Astrocyte of the cerebellum (primary cell): ENCODE measurements at regions not wholly inside any gene's neighbourhood (a gene's known extent, or its start where the extent isn't known, plus 50 kb on each side); places are given as distances from the start of the nearest gene placed in this dataset.
A peak's percentile ranks its signal among the peaks of the same experiment; 100 is the strongest.

Experiments
- DNase-seq: peaks from one replicate; pipeline ENCODE4 v3.0.0-alpha.2; 2011; ENCODE audit warnings: low read depth
- H3K4me3 ChIP-seq: 2 replicates; pipeline ENCODE4 v1.5.1; 2011; ENCODE audit warnings: mild to moderate bottlenecking, low read depth, low read length, moderate library complexity
- in situ Hi-C: cut with HindIII; loops from 2 replicates; pipeline ENCODE4 v1.10.0; 2017; ENCODE audit warnings: low sequenced_read_pairs
- TF ChIP-seq, protein P1 (sequence below): IDR thresholded peaks from 2 replicates; pipeline ENCODE4 v1.5.1; 2012; ENCODE audit warnings: low read length, low read depth, moderate library complexity, mild to moderate bottlenecking; ENCODE audit errors: missing control alignments

DNA sequence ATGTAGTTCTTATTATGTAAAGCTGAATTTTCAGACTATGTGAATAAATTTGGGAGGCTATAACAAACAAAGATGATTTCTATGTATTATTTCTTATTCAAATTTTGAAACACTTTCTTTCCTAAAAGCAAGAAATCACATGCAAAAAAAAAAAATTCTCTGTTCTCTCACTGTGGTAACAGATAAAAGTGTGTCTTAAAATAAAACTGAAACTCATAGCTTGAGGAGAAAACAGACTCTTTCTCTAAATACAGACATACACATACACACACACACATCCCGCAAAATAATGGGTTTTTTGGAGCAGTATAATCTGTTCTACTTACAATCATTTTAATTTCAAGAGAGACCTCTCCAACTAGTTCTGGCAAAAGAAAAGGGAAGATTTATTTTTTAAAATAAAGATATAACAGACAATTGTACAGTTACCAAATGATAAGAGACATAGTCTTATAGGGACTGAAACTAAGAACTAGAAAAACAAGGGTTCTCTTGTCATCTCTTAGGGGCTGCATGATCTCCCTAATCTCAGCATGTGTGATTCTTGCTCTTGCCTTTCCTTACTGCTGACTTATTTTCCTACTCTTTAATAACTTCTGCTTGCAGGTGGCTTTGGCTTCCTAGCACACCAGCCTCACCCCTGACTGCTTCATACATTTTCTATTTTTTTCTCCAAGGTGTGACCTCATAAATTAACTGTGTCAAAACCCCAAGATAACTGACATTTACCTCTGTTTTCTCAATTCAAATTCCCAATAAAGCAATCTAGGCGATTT is 483.5 kb upstream of the POT1 start:
- in situ Hi-C loops = no loop called here
- TF ChIP-seq, protein P1, sequence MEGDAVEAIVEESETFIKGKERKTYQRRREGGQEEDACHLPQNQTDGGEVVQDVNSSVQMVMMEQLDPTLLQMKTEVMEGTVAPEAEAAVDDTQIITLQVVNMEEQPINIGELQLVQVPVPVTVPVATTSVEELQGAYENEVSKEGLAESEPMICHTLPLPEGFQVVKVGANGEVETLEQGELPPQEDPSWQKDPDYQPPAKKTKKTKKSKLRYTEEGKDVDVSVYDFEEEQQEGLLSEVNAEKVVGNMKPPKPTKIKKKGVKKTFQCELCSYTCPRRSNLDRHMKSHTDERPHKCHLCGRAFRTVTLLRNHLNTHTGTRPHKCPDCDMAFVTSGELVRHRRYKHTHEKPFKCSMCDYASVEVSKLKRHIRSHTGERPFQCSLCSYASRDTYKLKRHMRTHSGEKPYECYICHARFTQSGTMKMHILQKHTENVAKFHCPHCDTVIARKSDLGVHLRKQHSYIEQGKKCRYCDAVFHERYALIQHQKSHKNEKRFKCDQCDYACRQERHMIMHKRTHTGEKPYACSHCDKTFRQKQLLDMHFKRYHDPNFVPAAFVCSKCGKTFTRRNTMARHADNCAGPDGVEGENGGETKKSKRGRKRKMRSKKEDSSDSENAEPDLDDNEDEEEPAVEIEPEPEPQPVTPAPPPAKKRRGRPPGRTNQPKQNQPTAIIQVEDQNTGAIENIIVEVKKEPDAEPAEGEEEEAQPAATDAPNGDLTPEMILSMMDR = no peak
- H3K4me3 ChIP-seq = no peak overlapping the region
- no peak for DNase-seq

DNA sequence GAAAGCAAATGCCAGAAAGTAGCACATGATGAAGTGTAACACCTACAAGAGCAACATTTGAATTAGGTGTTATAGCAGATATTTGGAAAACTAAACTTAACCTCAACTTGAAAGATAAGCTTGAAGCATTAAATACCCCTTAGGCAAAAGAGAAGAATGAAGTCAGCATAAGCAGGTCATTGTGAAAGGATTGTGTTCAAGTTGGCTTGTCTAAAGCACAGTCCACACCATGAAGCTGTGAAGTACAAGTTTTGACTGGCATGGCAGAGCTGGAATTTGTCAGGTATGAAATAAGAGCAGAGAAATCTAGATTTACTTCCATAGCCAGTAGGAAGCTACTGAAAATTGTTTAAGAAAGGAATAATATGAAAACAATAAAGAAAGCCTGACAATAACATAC is 480.3 kb upstream of the POT1 start:
- TF ChIP-seq, protein P1 = no peak
- in situ Hi-C loops = no loop called here
- no peak for DNase-seq
- H3K4me3 ChIP-seq = no peak overlapping the region

DNA sequence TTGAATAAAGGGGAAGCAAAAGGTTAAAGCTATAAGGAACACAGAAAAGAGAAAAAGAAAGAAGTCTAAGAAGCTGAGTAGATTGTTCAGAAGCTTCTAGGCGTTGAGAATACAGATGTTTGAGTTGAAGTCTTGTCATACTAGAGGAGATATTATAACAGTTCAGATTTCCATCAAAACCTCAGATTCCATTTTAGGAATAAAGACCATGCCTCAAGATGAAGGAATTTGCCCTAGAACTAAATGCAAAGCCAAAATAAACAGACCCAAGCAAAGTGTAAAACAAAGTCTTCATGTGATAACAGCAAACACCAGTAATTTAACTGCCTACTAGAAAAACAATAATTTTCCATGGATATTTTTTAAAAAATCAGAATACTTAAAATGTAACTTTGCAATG is 476.5 kb upstream of the POT1 start:
- TF ChIP-seq, protein P1 = no peak
- in situ Hi-C loops = no loop called here
- peak; percentile 12 for DNase-seq

DNA sequence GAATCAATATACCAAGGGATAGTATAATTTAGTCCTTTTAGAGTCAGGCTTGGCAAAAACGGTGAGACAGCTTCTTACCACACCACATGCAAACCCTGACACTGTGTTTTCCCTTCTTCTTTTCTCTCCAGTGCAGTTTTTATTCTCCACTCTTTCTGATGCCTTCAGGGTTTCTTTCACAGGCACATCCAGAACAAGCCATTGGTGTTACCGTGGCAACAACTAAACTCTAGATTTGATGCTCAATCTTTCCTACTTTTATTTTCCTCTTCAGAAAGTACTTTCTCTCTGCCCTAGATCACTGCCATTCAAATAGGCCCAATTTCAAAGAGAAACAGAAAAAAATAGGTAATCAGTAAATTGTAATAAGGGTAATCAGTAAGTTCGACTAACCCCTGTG is 469.8 kb upstream of the POT1 start:
- H3K4me3 ChIP-seq = no peak overlapping the region
- in situ Hi-C loops = no loop called here
- TF ChIP-seq, protein P1 = no peak
- DNase-seq = no peak

More for the DNA sequence above, 476.5 kb upstream of the POT1 start:
- no peak overlapping the region for H3K4me3 ChIP-seq

DNA sequence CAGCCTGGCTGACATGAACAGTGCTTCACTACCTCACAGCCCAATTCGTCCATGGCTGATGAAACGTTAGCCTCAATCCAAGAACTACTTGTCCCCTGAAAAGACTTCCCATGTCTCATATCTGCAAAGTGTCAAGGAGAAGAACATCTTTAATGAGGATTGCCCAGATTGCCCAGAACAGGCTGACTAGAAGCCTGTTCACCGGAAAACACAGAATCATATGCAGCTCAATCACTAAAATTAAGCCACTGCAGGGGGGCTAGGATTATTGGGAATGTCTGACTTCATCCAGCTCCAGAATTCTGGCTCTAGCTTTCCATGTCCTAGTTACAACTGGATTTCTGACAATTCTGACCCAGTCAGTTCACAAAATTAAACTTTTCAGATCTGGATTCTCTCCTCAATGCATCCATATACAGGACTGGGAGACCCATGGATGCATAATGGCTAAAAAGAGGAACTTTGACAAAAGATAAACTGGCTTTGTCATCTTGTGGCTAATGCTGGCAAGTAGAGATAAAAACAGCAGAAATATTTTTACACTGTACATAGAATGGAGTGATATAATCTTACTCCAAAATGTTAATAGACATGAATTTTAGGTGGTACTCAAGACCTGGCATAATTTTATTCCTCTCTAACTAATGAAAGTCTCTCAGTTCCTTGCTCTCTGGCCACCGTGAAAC is 467.0 kb upstream of the POT1 start:
- DNase-seq = no peak
- TF ChIP-seq, protein P1 = no peak
- in situ Hi-C loops = no loop called here

DNA sequence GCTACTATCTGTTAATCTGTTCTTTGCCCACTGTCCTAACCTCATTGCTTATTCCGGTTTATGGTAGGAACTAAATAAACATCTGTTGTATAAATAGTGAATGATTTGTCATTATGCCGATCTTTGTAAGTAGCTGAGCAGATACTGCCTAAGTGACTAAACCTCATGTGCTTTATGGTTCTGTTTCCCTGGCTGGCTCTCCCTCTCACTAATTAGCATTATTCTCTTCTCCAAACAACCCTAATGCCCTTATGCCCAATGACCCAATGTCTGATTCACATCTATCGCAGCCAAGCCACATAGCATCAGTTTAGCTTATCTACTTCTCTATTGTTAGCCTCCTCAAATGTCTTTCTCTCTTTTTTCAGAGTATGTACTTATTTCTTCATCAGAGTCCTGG is 462.3 kb upstream of the POT1 start:
- no peak for DNase-seq
- in situ Hi-C loops = no loop called here
- TF ChIP-seq, protein P1 = no peak
- H3K4me3 ChIP-seq = no peak overlapping the region

More for the DNA sequence above, 467.0 kb upstream of the POT1 start:
- H3K4me3 ChIP-seq = no peak overlapping the region
